OCI-LY7 (cell line): ENCODE measurements at regions not wholly inside any gene's neighbourhood (a gene's known extent, or its start where the extent isn't known, plus 50 kb on each side); places are given as distances from the start of the nearest gene placed in this dataset.

Source experiments
- BruUV-seq: library from RNA; stranded (reverse); fragments of 400-500 nt; replicated peaks from 2 replicates; lab custom pipeline; 2021; lab: Mats Ljungman, UMichigan
- CTCF ChIA-PET: fragments of 300-600 bp; sonication (Branson Sonifier 250); formaldehyde crosslinking; loops from one replicate; lab custom pipeline; 2022; ENCODE audit warnings: antibody characterized with exemption; ENCODE audit not compliant: unreplicated experiment; lab: Charles Lee
- POLR2A ChIA-PET: fragments of 300-600 bp; sonication (Branson Sonifier 250); formaldehyde crosslinking; loops from one replicate; lab custom pipeline; 2022; ENCODE audit warnings: antibody characterized with exemption; lab: Charles Lee
- DNase-seq: peaks from one replicate; pipeline ENCODE4 v3.0.0-alpha.2; 2015; ENCODE audit warnings: low spot score
- H2AFZ ChIP-seq: fragments of 200-600 bp; sonication (generic), shearing (Covaris generic); 2 replicates; pipeline ENCODE4 v1.6.1; 2014; ENCODE audit warnings: mild to moderate bottlenecking, antibody characterized with exemption, low read length, moderate library complexity
- H3K27ac ChIP-seq: fragments of 200-600 bp; sonication (generic); 2 replicates; pipeline ENCODE4 v1.5.1; 2014; ENCODE audit warnings: mixed run types, low read depth, mild to moderate bottlenecking, moderate library complexity, low read length, inconsistent platforms; ENCODE audit not compliant: poor library complexity, severe bottlenecking
- H3K36me3 ChIP-seq: fragments of 200-600 bp; sonication (generic); 2 replicates; pipeline ENCODE4 v1.6.1; 2014; ENCODE audit warnings: mild to moderate bottlenecking, antibody characterized with exemption, low read length, moderate library complexity, mixed read lengths; ENCODE audit not compliant: insufficient read depth
- H3K4me1 ChIP-seq: fragments of 200-600 bp; sonication (generic); 2 replicates; pipeline ENCODE4 v1.5.1; 2014; ENCODE audit warnings: mild to moderate bottlenecking, low read length; ENCODE audit not compliant: insufficient read depth, poor library complexity, severe bottlenecking
- H3K4me2 ChIP-seq: fragments of 200-600 bp; sonication (generic); 2 replicates; pipeline ENCODE4 v1.6.1; 2014; ENCODE audit warnings: mild to moderate bottlenecking, low read length
- H3K4me3 ChIP-seq: fragments of 200-600 bp; sonication (generic); 2 replicates; pipeline ENCODE4 v1.5.1; 2014; ENCODE audit warnings: mild to moderate bottlenecking, low read depth, low read length; ENCODE audit not compliant: poor library complexity, severe bottlenecking
- H3K79me2 ChIP-seq: fragments of 200-600 bp; sonication (generic); 2 replicates; pipeline ENCODE4 v1.6.1; 2016; ENCODE audit warnings: low read depth, mild to moderate bottlenecking, low read length, moderate library complexity, mixed read lengths; ENCODE audit not compliant: insufficient read depth
- H3K9me2 ChIP-seq: fragments of 200-600 bp; sonication (generic); 2 replicates; pipeline ENCODE4 v1.6.1; 2016; ENCODE audit warnings: mild to moderate bottlenecking, low read length, mixed read lengths; ENCODE audit not compliant: insufficient read depth
- H3K9me3 ChIP-seq: fragments of 200-600 bp; sonication (generic); 2 replicates; pipeline ENCODE4 v1.6.1; 2014; ENCODE audit warnings: mild to moderate bottlenecking, mixed run types, low read length, mixed read lengths
- H4K20me1 ChIP-seq: fragments of 200-600 bp; sonication (generic); 2 replicates; pipeline ENCODE4 v1.6.1; 2014; ENCODE audit warnings: mild to moderate bottlenecking, antibody characterized with exemption, low read length, moderate library complexity, mixed read lengths; ENCODE audit not compliant: insufficient read depth
- EZH2phosphoT487 ChIP-seq: fragments of 200-600 bp; sonication (generic); IDR thresholded peaks from 2 replicates; pipeline ENCODE4 v1.6.1; 2018; ENCODE audit warnings: low read depth, borderline replicate concordance, mild to moderate bottlenecking, mixed run types, antibody characterized with exemption, low read length, moderate library complexity, mixed read lengths
- intact Hi-C: fragments of 100-400 bp; cut with micrococcal nuclease; formaldehyde crosslinking; loops from one replicate; pipeline ENCODE4 v1.10.0; 2022; ENCODE audit not compliant: unreplicated experiment
- TF ChIP-seq, protein P1 (sequence below): fragments of 200-600 bp; sonication (generic); conservative IDR thresholded peaks from 2 replicates; pipeline ENCODE4 v1.5.1; 2014; ENCODE audit warnings: mild to moderate bottlenecking, antibody characterized with exemption, low read length, moderate library complexity, mixed read lengths

DNA sequence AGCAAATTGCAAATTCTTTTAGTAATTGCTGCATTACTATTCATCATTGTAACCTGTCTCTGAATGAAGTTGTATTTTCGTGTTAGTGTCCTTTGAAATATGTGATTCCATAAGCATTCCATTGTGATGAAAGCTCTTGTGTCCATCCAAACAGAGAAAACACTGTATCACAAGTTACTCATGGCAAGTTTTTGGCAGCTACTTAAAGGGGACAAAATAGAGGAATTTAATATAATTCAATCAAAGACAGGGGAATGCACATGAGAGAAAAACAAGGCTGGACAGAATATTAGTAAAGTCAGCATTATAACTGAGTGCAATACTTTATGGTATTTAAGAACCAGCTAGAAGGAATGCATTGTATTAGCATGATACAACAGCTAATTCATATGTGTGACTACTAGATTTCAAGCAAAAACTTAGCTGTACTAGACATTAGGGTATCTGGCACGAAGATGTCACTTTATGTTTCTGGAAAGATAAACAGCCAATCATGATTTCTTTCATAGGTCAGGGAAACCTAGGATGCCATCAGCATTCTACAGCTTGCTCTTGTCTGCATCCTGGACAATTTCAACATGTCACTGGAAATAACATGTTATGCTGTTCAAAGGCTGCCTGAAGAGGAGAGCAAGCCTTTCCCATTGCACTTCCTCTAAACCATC, 270.6 kb upstream of the MARCKS start:
- CTCF ChIA-PET, result no interaction called here
- Histone ChIP-seq H3K36me3 (no peaks in the 10 kb centered on the region), H3K4me2 (no peak overlapping the region), H3K9me2 (no peaks in the 10 kb centered on the region), H4K20me1 (no peaks in the 10 kb centered on the region), H3K4me3 (no peak overlapping the region), H2AFZ (no peak overlapping the region), H3K4me1 (no peaks in the 10 kb centered on the region), H3K79me2 (no peaks in the 10 kb centered on the region), H3K27ac (no peak overlapping the region), H3K9me3 (no peaks in the 10 kb centered on the region)
- TF ChIP-seq, protein P1, sequence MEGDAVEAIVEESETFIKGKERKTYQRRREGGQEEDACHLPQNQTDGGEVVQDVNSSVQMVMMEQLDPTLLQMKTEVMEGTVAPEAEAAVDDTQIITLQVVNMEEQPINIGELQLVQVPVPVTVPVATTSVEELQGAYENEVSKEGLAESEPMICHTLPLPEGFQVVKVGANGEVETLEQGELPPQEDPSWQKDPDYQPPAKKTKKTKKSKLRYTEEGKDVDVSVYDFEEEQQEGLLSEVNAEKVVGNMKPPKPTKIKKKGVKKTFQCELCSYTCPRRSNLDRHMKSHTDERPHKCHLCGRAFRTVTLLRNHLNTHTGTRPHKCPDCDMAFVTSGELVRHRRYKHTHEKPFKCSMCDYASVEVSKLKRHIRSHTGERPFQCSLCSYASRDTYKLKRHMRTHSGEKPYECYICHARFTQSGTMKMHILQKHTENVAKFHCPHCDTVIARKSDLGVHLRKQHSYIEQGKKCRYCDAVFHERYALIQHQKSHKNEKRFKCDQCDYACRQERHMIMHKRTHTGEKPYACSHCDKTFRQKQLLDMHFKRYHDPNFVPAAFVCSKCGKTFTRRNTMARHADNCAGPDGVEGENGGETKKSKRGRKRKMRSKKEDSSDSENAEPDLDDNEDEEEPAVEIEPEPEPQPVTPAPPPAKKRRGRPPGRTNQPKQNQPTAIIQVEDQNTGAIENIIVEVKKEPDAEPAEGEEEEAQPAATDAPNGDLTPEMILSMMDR, result no peak
- TF ChIP-seq EZH2phosphoT487, result no peak
- no peak for DNase-seq
- POLR2A ChIA-PET, result interaction anchor here (0.6 to 1.7 kb wide), 4 partner anchors 13 to 272 kb away, joined by 3 to 5 read pairs (median 4); no protein-coding TSS in a partner anchor
- intact Hi-C loops, result no loop called here
- BruUV-seq, result no TSS peak

DNA sequence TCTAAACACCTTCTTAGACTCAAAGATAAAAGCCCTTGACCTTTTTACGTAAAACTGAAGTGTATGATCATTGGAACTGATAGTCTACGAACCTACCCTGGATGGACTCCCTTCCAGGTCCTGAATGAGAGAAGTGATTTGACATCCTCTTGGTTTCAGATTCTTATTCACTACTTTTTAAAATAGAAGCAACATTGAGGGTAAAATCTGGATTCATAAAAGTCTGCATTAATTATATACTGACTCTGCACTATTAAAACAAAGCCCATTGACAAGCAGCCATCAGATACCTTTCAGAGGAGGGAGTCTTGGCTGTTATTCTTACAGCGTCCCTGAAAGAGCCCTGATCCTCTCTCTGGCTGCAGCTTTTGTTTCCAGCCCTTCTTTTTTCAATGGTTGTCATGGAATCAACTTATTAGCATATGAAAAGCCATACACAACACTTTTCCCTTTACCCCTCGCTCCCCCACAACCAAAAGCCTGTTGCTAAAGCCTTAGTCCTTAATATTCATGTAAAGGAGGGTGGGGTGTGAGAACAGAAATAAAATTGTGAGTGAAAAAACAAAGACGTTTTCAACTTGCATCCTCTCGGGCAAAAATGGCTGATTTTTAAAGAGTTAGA, 270.0 kb upstream of the MARCKS start:
- no peak overlapping the region for H3K4me2 ChIP-seq
- H3K9me2 ChIP-seq, result no peaks in the 10 kb centered on the region
- no peaks in the 10 kb centered on the region for H4K20me1 ChIP-seq
- H3K36me3 ChIP-seq, result no peaks in the 10 kb centered on the region
- TF ChIP-seq, protein P1, result no peak
- TF ChIP-seq EZH2phosphoT487, result no peak
- H3K79me2 ChIP-seq, result no peaks in the 10 kb centered on the region
- H3K4me3 ChIP-seq, result no peak overlapping the region
- no TSS peak for BruUV-seq
- no peaks in the 10 kb centered on the region for H3K4me1 ChIP-seq
- no peak overlapping the region for H3K27ac ChIP-seq
- POLR2A ChIA-PET, result interaction anchor here (0.6 to 0.7 kb wide), 3 partner anchors 163 to 410 kb away, joined by 3 read pairs; no protein-coding TSS in a partner anchor
- intact Hi-C loops, result no loop called here
- no peak overlapping the region for H2AFZ ChIP-seq
- no peaks in the 10 kb centered on the region for H3K9me3 ChIP-seq
- CTCF ChIA-PET, result no interaction called here
- no peak for DNase-seq

DNA sequence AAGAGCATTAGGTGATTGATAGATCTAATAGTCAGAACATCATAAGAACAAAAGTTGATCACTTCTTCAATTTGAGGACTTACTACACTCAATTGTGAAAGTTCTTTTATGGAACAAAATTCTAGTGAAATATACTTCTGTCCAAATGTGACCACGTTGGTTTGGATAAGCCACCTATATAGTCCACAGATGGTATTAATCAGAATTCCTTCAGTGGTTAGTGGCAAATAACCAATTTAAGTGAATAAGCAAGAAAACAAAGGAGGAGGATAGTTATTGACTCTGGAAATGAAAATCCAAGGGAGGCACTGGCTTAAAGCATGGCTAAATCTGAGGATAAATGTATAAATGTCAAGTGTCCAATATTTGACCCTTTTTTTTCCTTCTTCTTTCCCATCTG, 268.5 kb upstream of the MARCKS start:
- Histone ChIP-seq H3K4me1 (peaks cover 12% of the 10 kb centered on the region), H3K4me3 (no peak overlapping the region), H3K9me2 (no peaks in the 10 kb centered on the region), H3K4me2 (no peak overlapping the region), H4K20me1 (no peaks in the 10 kb centered on the region), H3K36me3 (no peaks in the 10 kb centered on the region), H2AFZ (no peak overlapping the region), H3K79me2 (no peaks in the 10 kb centered on the region), H3K27ac (no peak overlapping the region), H3K9me3 (peaks cover 4% of the 10 kb centered on the region; the same call in 1 of the 2 replicates)
- intact Hi-C loops, result no loop called here
- no peak for DNase-seq
- ChIA-PET CTCF (no interaction called here), POLR2A (interaction anchor here (0.7 kb wide), 1 partner anchor 66 kb away, joined by 3 read pairs; no protein-coding TSS in a partner anchor)
- no peak for TF ChIP-seq EZH2phosphoT487
- TF ChIP-seq, protein P1, result no peak
- BruUV-seq, result no TSS peak
